K562 (cell line): ENCODE measurements at regions not wholly inside any gene's neighbourhood (a gene's known extent, or its start where the extent isn't known, plus 50 kb on each side); places are given as distances from the start of the nearest gene placed in this dataset.

ENCODE experiments used
- ARHGAP35 ChIP-seq: fragments of 450-650 bp; IDR thresholded peaks from 2 replicates; pipeline ENCODE4 v1.6.1; 2018; ENCODE audit not compliant: partially characterized antibody
- BMI1 ChIP-seq: fragments of 150-350 bp; IDR thresholded peaks from 2 replicates; pipeline ENCODE4 v1.6.1; 2014; ENCODE audit warnings: low read length
- CBX2 ChIP-seq: fragments of 200-600 bp; sonication (generic); IDR thresholded peaks from one replicate; pipeline ENCODE4 v1.6.1; 2012; ENCODE audit warnings: mild to moderate bottlenecking, low read length, inconsistent platforms; ENCODE audit not compliant: insufficient read depth, poor library complexity, severe bottlenecking
- CEBPG ChIP-seq, 3 experiments: fragments of 200-800 bp in 1 of 3; sonication (Bioruptor generic) in 1 of 3; sonication (generic) in 1 of 3; formaldehyde crosslinking in 1 of 3; IDR thresholded peaks in 2 of 3; conservative IDR thresholded peaks in 1 of 3; 2 replicates each; pipeline versions ENCODE4 v1.6.1 to v1.8.0; 2016 to 2022; ENCODE audit warnings: missing compliant biosample characterization in 2 of 3, missing genetic modification characterization in 2 of 3, mild to moderate bottlenecking in 1 of 3, missing genetic modification reagents in 1 of 3
- E2F3 ChIP-seq: fragments of 250-450 bp; sonication (Bioruptor Pico); IDR thresholded peaks from 2 replicates; pipeline ENCODE4 v1.4.0; 2020; ENCODE audit warnings: mild to moderate bottlenecking
- FOS ChIP-seq: IDR thresholded peaks from 3 replicates; pipeline ENCODE4 v1.6.1; 2011; ENCODE audit not compliant: insufficient read length; ENCODE audit errors: extremely low read depth
- GABPB2 ChIP-seq: fragments of 250-450 bp; sonication (Bioruptor Pico); conservative IDR thresholded peaks from 2 replicates; pipeline ENCODE4 v1.5.1; 2021; ENCODE audit warnings: mild to moderate bottlenecking
- HNRNPL ChIP-seq: fragments of 200-400 bp; formaldehyde crosslinking; IDR thresholded peaks from 2 replicates; pipeline ENCODE4 v1.6.1; 2017; ENCODE audit warnings: low read depth, mild to moderate bottlenecking, low read length
- LARP7 ChIP-seq: fragments of 450-650 bp; IDR thresholded peaks from 2 replicates; pipeline ENCODE4 v1.6.1; 2016
- MEF2D ChIP-seq: conservative IDR thresholded peaks from 2 replicates; pipeline ENCODE4 v1.6.1; 2016; ENCODE audit warnings: low read depth, missing genetic modification characterization, missing compliant biosample characterization
- NCOR1 ChIP-seq: fragments of 450-650 bp; IDR thresholded peaks from 2 replicates; pipeline ENCODE4 v1.6.1; 2016; ENCODE audit warnings: mild to moderate bottlenecking, moderate library complexity
- PPARD ChIP-seq: fragments of 250-450 bp; sonication (Bioruptor Pico); IDR thresholded peaks from 2 replicates; pipeline ENCODE4 v1.8.0; 2022; ENCODE audit warnings: inconsistent platforms, mild to moderate bottlenecking, moderate library complexity
- RB1 ChIP-seq: fragments of 450-650 bp; IDR thresholded peaks from 2 replicates; pipeline ENCODE4 v1.6.1; 2017; ENCODE audit warnings: low read depth, mild to moderate bottlenecking
- RBFOX2 ChIP-seq: fragments of 200-400 bp; formaldehyde crosslinking; IDR thresholded peaks from 2 replicates; pipeline ENCODE4 v1.6.1; 2017; ENCODE audit warnings: low read depth, mild to moderate bottlenecking, low read length, moderate library complexity
- RBM17 ChIP-seq: fragments of 200-400 bp; formaldehyde crosslinking; IDR thresholded peaks from 2 replicates; pipeline ENCODE4 v1.6.1; 2017; ENCODE audit warnings: low read depth, mild to moderate bottlenecking, low read length, borderline replicate concordance
- RNF2 ChIP-seq: sonication (generic); IDR thresholded peaks from 2 replicates; pipeline ENCODE4 v1.6.1; 2016
- TBP ChIP-seq: optimal IDR thresholded peaks from 2 replicates; pipeline ENCODE3; 2011; ENCODE audit warnings: low read depth, low read length, improper control_type of control experiment
- TRIM28 ChIP-seq: fragments of 450-650 bp; IDR thresholded peaks from 2 replicates; pipeline ENCODE4 v1.6.1; 2017
- YBX1 ChIP-seq: fragments of 450-650 bp; IDR thresholded peaks from 2 replicates; pipeline ENCODE4 v1.7.1; 2016; ENCODE audit warnings: mild to moderate bottlenecking
- ZNF121 ChIP-seq: sonication (generic); formaldehyde crosslinking; conservative IDR thresholded peaks from 2 replicates; pipeline ENCODE4 v1.8.0; 2022; ENCODE audit warnings: missing genetic modification reagents
- ZNF133 ChIP-seq: fragments of 250-450 bp; sonication (Bioruptor Pico); IDR thresholded peaks from 2 replicates; pipeline ENCODE4 v1.4.0; 2020; ENCODE audit warnings: mild to moderate bottlenecking
- ZNF224 ChIP-seq: sonication (generic); formaldehyde crosslinking; IDR thresholded peaks from 2 replicates; pipeline ENCODE4 v1.8.0; 2022; ENCODE audit warnings: mild to moderate bottlenecking, missing genetic modification reagents
- ZNF274 ChIP-seq: IDR thresholded peaks from 2 replicates; pipeline ENCODE4 v1.6.1; 2011; ENCODE audit warnings: low read depth, mild to moderate bottlenecking, low read length, moderate library complexity, borderline replicate concordance
- ZNF583 ChIP-seq: fragments of 250-450 bp; sonication (Bioruptor Pico); IDR thresholded peaks from 2 replicates; pipeline ENCODE4 v1.4.0; 2020
- TF ChIP-seq, protein P1 (sequence below): fragments of 250-450 bp; sonication (Bioruptor Pico); IDR thresholded peaks from 2 replicates; pipeline ENCODE4 v1.8.0; 2021; ENCODE audit warnings: moderate library complexity, mild to moderate bottlenecking, inconsistent platforms
- TF ChIP-seq, protein P2 (sequence below): fragments of 450-650 bp; formaldehyde crosslinking; IDR thresholded peaks from 2 replicates; pipeline ENCODE4 v1.4.0; 2022; ENCODE audit warnings: missing genetic modification characterization
- TF ChIP-seq, protein P3 (sequence below): IDR thresholded peaks from 2 replicates; pipeline ENCODE4 v1.6.1; 2011; ENCODE audit warnings: borderline replicate concordance, low read depth, mild to moderate bottlenecking, moderate library complexity, low read length; ENCODE audit not compliant: insufficient read depth, poor library complexity, severe bottlenecking
- TF ChIP-seq, protein P4 (sequence below): sonication (generic); formaldehyde crosslinking; IDR thresholded peaks from 2 replicates; pipeline ENCODE4 v1.8.0; 2022; ENCODE audit warnings: missing genetic modification reagents, mild to moderate bottlenecking, borderline replicate concordance

DNA sequence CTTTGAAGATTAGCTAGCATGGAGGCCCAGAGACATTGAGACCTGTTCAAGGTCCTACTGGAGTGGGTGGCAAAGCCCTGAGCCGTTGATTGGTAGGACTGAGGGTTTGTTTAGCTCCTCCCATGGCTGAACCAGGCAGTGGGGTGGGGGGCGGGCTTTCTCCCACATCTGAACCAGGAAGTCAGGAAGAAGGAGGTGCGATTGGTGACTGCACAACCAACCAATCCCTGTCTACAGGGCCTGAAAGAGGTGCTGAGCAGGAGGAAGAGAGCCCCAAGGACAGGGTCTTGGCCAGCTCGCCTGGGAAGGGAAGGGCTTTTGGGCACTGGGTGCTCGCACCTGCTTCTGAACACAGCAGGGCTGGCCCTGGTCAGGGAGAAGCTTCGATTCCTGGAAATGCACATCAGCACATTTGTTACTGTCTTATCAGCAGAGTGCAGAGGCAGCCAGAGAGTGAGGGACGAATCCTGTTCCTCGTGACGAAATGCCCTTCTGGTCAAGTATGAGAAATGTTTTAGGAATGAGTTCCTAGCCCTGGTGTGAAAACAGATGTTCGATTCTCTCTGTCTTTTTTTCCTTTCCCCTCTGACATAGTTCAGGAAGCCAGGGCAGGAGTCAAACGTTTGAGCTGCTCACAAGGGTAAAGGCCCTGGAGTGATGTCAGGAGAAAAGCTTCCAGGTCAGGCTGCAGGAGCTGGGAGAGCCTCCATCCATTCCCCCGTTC is 294.8 kb upstream of the KLF4 start (continued):
- TF ChIP-seq ARHGAP35 = no peak
- TF ChIP-seq GABPB2 (CRISPR knock-in tag) = no peak
- peak; percentile 60 for TF ChIP-seq RBFOX2
- TF ChIP-seq FOS = no peak
- TF ChIP-seq ZNF121 (CRISPR knock-in tag) = no peak
- no peak for TF ChIP-seq LARP7
- peak; percentile 23; the same call in 1 of the 2 replicates for TF ChIP-seq RB1
- TF ChIP-seq TBP = no peak
- peak; percentile 87 for TF ChIP-seq RNF2
- no peak for TF ChIP-seq HNRNPL
- no peak for TF ChIP-seq ZNF133 (CRISPR knock-in tag)
- no peak for TF ChIP-seq CBX2
- TF ChIP-seq CEBPG (CRISPR knock-in tag; IDR thresholded peaks at IDR 0.05) = no peak
- TF ChIP-seq CEBPG (tag; conservative IDR thresholded peaks at IDR 0.05 in 1 of 2, IDR thresholded peaks at IDR 0.05 in 1 of 2) = peak; percentile 17 to 71; a peak in 1 of 4 replicates
- no peak for TF ChIP-seq E2F3
- TF ChIP-seq RBM17 = no peak
- no peak for TF ChIP-seq YBX1
- TF ChIP-seq, protein P1, sequence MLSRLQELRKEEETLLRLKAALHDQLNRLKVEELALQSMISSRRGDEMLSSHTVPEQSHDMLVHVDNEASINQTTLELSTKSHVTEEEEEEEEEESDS (CRISPR knock-in tag) = no peak
- no peak; the same call in 1 of the 2 replicates for TF ChIP-seq ZNF274
- peak; percentile 49; the same call in 1 of the 2 replicates for TF ChIP-seq TRIM28
- no peak for TF ChIP-seq ZNF224 (CRISPR knock-in tag)
- no peak for TF ChIP-seq BMI1
- TF ChIP-seq, protein P2, sequence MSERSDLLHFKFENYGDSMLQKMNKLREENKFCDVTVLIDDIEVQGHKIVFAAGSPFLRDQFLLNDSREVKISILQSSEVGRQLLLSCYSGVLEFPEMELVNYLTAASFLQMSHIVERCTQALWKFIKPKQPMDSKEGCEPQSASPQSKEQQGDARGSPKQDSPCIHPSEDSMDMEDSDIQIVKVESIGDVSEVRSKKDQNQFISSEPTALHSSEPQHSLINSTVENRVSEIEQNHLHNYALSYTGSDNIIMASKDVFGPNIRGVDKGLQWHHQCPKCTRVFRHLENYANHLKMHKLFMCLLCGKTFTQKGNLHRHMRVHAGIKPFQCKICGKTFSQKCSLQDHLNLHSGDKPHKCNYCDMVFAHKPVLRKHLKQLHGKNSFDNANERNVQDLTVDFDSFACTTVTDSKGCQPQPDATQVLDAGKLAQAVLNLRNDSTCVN (CRISPR knock-in tag) = no peak
- peak; percentile 65 for TF ChIP-seq MEF2D (tag)
- TF ChIP-seq, protein P3, sequence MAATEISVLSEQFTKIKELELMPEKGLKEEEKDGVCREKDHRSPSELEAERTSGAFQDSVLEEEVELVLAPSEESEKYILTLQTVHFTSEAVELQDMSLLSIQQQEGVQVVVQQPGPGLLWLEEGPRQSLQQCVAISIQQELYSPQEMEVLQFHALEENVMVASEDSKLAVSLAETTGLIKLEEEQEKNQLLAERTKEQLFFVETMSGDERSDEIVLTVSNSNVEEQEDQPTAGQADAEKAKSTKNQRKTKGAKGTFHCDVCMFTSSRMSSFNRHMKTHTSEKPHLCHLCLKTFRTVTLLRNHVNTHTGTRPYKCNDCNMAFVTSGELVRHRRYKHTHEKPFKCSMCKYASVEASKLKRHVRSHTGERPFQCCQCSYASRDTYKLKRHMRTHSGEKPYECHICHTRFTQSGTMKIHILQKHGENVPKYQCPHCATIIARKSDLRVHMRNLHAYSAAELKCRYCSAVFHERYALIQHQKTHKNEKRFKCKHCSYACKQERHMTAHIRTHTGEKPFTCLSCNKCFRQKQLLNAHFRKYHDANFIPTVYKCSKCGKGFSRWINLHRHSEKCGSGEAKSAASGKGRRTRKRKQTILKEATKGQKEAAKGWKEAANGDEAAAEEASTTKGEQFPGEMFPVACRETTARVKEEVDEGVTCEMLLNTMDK = no peak
- TF ChIP-seq NCOR1 = peak; percentile 96
- TF ChIP-seq, protein P4, sequence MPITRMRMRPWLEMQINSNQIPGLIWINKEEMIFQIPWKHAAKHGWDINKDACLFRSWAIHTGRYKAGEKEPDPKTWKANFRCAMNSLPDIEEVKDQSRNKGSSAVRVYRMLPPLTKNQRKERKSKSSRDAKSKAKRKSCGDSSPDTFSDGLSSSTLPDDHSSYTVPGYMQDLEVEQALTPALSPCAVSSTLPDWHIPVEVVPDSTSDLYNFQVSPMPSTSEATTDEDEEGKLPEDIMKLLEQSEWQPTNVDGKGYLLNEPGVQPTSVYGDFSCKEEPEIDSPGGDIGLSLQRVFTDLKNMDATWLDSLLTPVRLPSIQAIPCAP (CRISPR knock-in tag) = no peak
- TF ChIP-seq PPARD = no peak
- TF ChIP-seq ZNF583 (CRISPR knock-in tag) = no peak
